ENCODE measurements at regions not wholly inside any gene's neighbourhood (a gene's known extent, or its start where the extent isn't known, plus 50 kb on each side); places are given as distances from the start of the nearest gene placed in this dataset.

DNA sequence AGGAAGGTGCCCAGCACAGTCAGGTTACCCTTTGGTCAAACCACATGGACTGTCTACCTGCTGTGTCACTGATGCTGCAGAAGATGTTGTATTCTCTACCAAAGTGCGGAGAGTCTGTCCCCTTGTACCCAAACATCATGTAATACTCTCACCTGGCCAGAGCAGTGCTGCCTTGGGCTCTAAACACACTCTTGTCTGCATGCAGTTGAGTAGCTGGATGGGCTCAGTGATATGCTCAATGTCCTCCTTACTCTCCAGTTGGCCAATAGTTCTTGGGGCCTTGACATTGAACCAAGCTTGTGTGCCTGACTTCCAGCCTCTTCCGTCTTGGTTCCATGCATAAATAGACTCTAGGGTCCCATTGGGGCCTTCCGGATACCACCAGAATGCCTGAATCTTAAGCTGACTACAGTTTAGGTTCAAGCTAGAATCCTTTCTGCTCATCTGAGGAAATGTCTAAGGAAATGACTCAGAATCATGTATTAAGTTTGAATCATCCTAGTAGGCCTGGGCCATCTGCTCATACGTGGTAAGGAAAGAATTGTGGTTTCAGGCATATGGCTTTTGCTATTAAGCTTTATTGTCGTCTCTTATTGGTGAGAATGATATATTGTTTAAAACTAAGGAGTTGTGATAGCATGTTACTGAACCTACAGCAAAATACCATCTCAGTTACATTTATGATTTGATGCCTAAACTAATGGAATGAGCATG, 118.0 kb downstream of the OTUD1 start:
- H3K27ac Mint-ChIP-seq = no peak overlapping the region
- no peak for DNase-seq (ENCODE audit: extremely low spot score, unreplicated experiment)

DNA sequence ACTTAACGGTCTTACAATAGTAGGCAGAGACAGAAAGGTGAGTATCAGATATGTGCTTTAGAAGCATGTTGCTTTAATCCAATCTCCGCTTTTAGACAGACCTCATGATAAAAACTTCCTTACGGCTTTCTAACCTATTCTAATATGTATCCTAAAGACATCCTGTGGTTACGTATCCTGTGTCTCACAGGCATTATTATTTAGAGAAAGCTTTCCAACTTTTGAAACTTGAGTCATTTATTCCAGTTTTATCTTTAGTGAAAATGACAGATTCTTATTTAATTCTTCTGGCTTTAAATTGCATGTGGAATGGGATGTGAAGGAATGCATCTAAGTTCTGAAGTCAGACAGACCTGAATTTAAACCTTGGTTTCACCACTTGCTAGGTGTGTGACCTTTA, 118.9 kb downstream of the OTUD1 start:
- Mint-ChIP-seq H3K27ac (no peak overlapping the region), H3K27me3 (peaks cover 4% of the 10 kb centered on the region), H3K9me3 (no peaks in the 10 kb centered on the region), H3K4me3 (no peak overlapping the region), H3K4me1 (ENCODE audit: unreplicated experiment) (no peaks in the 10 kb centered on the region), H3K36me3 (no peaks in the 10 kb centered on the region)
- no peak for DNase-seq (ENCODE audit: extremely low spot score, unreplicated experiment)
- TF ChIP-seq, protein P1, sequence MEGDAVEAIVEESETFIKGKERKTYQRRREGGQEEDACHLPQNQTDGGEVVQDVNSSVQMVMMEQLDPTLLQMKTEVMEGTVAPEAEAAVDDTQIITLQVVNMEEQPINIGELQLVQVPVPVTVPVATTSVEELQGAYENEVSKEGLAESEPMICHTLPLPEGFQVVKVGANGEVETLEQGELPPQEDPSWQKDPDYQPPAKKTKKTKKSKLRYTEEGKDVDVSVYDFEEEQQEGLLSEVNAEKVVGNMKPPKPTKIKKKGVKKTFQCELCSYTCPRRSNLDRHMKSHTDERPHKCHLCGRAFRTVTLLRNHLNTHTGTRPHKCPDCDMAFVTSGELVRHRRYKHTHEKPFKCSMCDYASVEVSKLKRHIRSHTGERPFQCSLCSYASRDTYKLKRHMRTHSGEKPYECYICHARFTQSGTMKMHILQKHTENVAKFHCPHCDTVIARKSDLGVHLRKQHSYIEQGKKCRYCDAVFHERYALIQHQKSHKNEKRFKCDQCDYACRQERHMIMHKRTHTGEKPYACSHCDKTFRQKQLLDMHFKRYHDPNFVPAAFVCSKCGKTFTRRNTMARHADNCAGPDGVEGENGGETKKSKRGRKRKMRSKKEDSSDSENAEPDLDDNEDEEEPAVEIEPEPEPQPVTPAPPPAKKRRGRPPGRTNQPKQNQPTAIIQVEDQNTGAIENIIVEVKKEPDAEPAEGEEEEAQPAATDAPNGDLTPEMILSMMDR (conservative IDR thresholded peaks at IDR 0.05) = no peak

More for the DNA sequence above, 118.0 kb downstream of the OTUD1 start:
- Mint-ChIP-seq H3K27me3 (peaks cover 4% of the 10 kb centered on the region), H3K4me3 (no peak overlapping the region), H3K9me3 (no peaks in the 10 kb centered on the region), H3K36me3 (no peaks in the 10 kb centered on the region), H3K4me1 (ENCODE audit: unreplicated experiment) (no peaks in the 10 kb centered on the region)
- TF ChIP-seq, protein P1 (conservative IDR thresholded peaks at IDR 0.05) = no peak

DNA sequence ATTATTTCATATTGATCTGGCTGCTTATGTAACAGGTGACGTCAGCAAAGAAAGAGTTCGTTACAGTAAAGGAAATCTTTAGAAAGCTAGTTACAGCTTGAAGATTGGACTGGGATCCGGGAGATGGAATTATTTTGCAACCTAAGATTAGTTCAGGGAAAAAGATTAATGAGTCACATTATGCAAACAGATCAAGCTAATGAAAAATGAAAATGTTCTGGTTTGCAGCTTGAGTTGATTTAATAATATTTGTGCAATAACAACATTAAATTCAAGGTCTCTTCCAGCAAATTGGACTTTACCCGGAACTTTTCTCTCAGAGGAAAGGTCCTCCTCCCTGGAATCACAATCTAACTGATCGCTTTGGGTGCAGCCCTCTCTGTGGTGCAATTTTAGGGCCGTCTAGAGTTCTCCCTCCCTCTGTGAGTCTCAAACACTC, 119.5 kb downstream of the OTUD1 start:
- no peak for DNase-seq (ENCODE audit: extremely low spot score, unreplicated experiment)
- Mint-ChIP-seq H3K9me3 (no peaks in the 10 kb centered on the region), H3K27ac (no peak overlapping the region), H3K36me3 (no peaks in the 10 kb centered on the region), H3K27me3 (peaks cover 4% of the 10 kb centered on the region), H3K4me1 (ENCODE audit: unreplicated experiment) (no peaks in the 10 kb centered on the region), H3K4me3 (no peak overlapping the region)
- TF ChIP-seq, protein P1 (conservative IDR thresholded peaks at IDR 0.05) = no peak

DNA sequence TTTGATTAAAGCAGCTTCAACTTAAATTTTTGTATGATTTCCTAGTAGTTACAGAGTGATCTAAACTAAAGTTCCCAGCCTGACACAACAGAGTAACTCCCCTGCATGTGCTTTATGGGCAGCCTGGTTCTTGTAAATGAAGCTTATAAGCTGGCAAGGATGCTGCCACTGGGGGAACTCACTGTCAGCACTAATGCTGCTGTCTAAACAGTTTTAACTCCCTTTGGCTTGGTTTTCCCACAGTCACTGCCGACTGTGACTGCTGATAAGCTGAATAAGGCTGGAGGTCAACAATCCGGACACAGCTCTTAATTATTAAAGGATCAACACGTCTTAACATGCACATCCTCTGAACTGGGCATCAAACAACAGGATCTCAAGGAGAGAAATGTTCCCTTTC, 130.1 kb downstream of the OTUD1 start:
- Mint-ChIP-seq H3K27me3 (peaks cover 5% of the 10 kb centered on the region), H3K4me1 (ENCODE audit: unreplicated experiment) (no peaks in the 10 kb centered on the region), H3K9me3 (peaks cover 12% of the 10 kb centered on the region), H3K27ac (no peak overlapping the region), H3K36me3 (no peaks in the 10 kb centered on the region), H3K4me3 (no peak overlapping the region)
- TF ChIP-seq, protein P1 (conservative IDR thresholded peaks at IDR 0.05) = no peak
- no peak for DNase-seq (ENCODE audit: extremely low spot score, unreplicated experiment)

DNA sequence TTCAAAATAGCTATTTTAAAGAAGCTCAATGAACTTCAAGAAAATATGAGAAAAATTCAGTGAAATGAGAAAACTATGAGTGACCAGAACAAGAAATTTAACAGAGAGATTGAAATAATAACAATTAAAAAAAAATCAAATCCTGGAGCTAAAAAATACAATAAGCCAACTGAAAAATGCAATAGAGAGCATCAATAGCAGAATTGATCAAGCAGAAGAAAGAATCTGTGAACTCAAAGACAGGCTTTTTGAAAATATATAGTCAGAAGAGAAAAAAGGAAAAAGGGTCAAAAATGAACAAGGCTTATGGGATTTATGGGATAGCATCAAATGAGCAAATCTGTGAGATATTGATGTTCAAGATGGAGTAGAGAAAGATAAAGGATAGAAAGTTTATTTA, 133.0 kb downstream of the OTUD1 start:
- Mint-ChIP-seq H3K4me1 (ENCODE audit: unreplicated experiment) (no peaks in the 10 kb centered on the region), H3K27ac (no peak overlapping the region), H3K9me3 (peaks cover 12% of the 10 kb centered on the region), H3K36me3 (no peaks in the 10 kb centered on the region), H3K27me3 (peaks cover 5% of the 10 kb centered on the region), H3K4me3 (no peak overlapping the region)
- no peak for DNase-seq (ENCODE audit: extremely low spot score, unreplicated experiment)
- TF ChIP-seq, protein P1 (conservative IDR thresholded peaks at IDR 0.05) = no peak

All from type B pancreatic cell (in vitro differentiated cells).